ENCODE measurements at regions not wholly inside any gene's neighbourhood (a gene's known extent, or its start where the extent isn't known, plus 50 kb on each side); places are given as distances from the start of the nearest gene placed in this dataset.

DNA sequence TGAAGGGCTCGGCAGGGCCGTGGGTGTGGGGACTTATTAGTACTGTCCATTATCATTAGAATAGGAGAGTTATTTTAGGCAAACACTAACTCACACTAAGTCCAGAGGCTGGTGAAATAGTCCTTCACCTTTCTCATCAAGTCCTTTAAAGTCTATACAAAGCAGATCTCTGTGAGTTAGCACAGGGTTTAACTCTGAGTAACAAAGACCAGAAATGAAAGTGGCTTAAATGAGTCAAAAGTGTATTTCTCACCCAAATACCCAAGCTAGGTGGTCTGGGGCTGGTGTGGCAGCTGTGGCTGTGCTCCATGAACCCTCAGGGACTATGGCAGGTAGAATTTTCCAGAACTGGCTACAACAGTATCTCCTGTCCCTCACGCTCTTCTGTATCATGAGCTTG is 263.2 kb downstream of the BCOR start:
- DNase-seq (ENCODE audit: low read depth): no peak
- TF ChIP-seq, protein P1, sequence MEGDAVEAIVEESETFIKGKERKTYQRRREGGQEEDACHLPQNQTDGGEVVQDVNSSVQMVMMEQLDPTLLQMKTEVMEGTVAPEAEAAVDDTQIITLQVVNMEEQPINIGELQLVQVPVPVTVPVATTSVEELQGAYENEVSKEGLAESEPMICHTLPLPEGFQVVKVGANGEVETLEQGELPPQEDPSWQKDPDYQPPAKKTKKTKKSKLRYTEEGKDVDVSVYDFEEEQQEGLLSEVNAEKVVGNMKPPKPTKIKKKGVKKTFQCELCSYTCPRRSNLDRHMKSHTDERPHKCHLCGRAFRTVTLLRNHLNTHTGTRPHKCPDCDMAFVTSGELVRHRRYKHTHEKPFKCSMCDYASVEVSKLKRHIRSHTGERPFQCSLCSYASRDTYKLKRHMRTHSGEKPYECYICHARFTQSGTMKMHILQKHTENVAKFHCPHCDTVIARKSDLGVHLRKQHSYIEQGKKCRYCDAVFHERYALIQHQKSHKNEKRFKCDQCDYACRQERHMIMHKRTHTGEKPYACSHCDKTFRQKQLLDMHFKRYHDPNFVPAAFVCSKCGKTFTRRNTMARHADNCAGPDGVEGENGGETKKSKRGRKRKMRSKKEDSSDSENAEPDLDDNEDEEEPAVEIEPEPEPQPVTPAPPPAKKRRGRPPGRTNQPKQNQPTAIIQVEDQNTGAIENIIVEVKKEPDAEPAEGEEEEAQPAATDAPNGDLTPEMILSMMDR (IDR thresholded peaks at IDR 0.05; ENCODE audit: insufficient read depth, low read length, poor library complexity, severe bottlenecking): no peak
- no peaks in the 10 kb centered on the region for H3K27me3 ChIP-seq (ENCODE audit: control insufficient read depth, insufficient read depth, low read length)
- H3K36me3 ChIP-seq (ENCODE audit: control insufficient read depth, insufficient read depth, low read length): no peaks in the 10 kb centered on the region
- H3K4me3 ChIP-seq (ENCODE audit: low read depth, low read length): no peak overlapping the region

DNA sequence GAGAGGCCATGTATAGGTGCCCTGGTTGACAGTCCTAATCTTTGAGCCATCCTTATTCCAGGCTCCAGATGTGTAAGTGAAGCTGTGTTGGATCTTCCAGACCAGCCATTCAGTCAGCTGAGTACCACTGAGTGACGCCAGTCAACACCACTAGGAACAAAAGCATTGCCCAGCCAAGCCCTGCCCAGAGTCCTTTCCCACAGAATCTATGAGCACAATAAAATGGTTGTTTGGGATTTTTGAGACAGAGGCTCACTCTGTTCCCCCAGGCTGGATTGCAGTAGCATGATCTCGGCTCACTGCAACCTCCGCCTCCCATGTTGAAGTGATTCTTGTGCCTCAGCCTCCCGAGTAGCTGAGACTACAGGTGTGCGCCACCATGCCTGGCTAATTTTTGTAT is 262.5 kb downstream of the BCOR start:
- H3K27me3 ChIP-seq (ENCODE audit: control insufficient read depth, insufficient read depth, low read length): no peaks in the 10 kb centered on the region
- no peak for DNase-seq (ENCODE audit: low read depth)
- no peaks in the 10 kb centered on the region for H3K36me3 ChIP-seq (ENCODE audit: control insufficient read depth, insufficient read depth, low read length)
- H3K4me3 ChIP-seq (ENCODE audit: low read depth, low read length): no peak overlapping the region
- TF ChIP-seq, protein P1 (IDR thresholded peaks at IDR 0.05; ENCODE audit: insufficient read depth, low read length, poor library complexity, severe bottlenecking): no peak

DNA sequence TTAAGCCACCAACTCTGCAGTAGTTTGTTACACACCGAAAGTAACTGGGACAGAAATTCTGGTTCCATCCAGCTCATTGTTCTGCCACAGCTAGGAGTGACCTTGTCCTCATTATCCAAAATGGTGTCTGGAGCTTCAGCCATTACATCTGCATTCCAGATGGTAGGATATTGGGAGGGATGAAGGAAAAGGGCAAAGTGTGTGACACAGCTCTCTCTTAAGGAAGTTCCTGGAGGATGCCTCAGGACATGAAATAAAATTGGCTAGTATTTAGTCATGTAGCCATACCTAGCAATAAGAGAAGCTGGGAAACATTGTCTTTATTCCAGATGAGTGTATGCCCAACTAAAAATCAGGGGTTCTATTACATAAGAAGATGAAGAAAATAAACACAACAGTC is 262.0 kb downstream of the BCOR start:
- no peak for DNase-seq (ENCODE audit: low read depth)
- no peaks in the 10 kb centered on the region for H3K27me3 ChIP-seq (ENCODE audit: control insufficient read depth, insufficient read depth, low read length)
- TF ChIP-seq, protein P1 (IDR thresholded peaks at IDR 0.05; ENCODE audit: insufficient read depth, low read length, poor library complexity, severe bottlenecking): no peak
- no peaks in the 10 kb centered on the region for H3K36me3 ChIP-seq (ENCODE audit: control insufficient read depth, insufficient read depth, low read length)
- no peak overlapping the region for H3K4me3 ChIP-seq (ENCODE audit: low read depth, low read length)

DNA sequence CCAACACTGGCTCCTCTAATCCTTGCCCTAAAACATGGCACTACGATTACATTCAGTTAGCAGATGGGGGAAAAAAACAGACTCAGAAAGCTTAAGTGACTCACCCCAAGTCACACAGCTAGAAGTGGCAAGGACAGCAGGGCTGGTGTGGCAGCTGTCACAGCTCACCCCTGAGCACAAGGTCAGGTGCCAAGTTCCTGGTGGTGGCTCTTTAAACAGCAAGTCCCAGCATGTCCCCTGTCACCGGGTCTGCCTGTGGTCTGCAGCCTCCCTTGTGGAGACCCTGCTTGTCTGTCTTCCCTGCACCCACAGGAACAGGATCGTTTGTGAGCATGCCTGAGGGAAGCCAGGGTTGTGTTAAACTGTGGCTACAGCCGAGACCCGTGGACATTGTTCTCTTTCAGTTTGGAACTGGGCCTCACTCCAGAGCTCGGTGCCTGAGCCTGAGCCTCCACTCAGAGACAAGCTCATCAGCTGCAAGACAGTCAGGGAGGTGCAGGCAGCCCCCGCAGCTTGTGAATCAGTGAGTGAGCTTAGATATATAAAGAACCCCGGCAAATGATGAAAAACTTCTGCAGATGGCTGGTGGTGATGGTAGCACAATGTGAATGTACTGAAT is 260.8 kb downstream of the BCOR start:
- Histone ChIP-seq H3K36me3 (ENCODE audit: control insufficient read depth, insufficient read depth, low read length) (no peaks in the 10 kb centered on the region), H3K4me3 (ENCODE audit: low read depth, low read length) (no peak overlapping the region), H3K27me3 (ENCODE audit: control insufficient read depth, insufficient read depth, low read length) (peaks cover 2% of the 10 kb centered on the region)
- TF ChIP-seq, protein P1 (IDR thresholded peaks at IDR 0.05; ENCODE audit: insufficient read depth, low read length, poor library complexity, severe bottlenecking): no peak
- no peak for DNase-seq (ENCODE audit: low read depth)

DNA sequence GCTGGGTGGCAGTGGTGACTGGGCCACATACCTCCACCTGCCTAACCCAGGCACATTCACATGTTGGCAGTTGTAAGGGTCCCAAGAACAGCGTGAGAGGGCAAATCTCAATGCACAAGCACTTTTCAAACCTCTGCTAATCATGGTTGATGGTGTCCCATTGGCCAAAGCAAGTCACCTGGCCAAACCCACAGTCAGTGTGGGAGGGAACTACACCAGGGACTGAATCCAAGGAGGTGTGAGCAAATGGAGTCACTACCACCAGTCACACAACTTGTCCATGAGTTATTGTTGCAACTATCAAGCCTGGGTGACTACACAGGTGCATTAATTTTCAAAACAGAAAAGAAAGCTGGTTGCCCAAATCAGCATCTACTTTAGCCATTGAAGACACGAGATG is 260.1 kb downstream of the BCOR start:
- no peak overlapping the region for H3K4me3 ChIP-seq (ENCODE audit: low read depth, low read length)
- peaks cover 2% of the 10 kb centered on the region for H3K27me3 ChIP-seq (ENCODE audit: control insufficient read depth, insufficient read depth, low read length)
- DNase-seq (ENCODE audit: low read depth): no peak
- H3K36me3 ChIP-seq (ENCODE audit: control insufficient read depth, insufficient read depth, low read length): no peaks in the 10 kb centered on the region
- TF ChIP-seq, protein P1 (IDR thresholded peaks at IDR 0.05; ENCODE audit: insufficient read depth, low read length, poor library complexity, severe bottlenecking): no peak

DNA sequence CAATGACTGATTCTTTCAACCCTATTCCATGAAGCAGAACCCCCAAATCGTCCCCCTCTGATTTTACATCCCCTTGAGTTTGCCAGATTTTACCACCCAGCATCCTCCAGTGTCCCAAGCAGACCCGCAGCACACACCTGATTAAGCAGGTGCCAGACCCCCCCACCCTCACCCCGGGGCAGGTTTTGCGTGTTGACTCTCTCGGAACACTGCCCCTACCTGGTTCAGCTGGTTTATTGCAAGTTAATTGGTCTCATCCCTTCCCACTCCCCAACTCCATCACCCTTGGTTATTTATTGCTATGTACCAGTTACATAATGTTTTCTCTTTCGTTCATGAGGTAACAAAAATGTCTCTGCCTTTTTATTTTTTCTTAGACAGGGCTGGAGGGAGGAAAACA is 258.4 kb downstream of the BCOR start:
- Histone ChIP-seq H3K4me3 (ENCODE audit: low read depth, low read length) (no peak overlapping the region), H3K27me3 (ENCODE audit: control insufficient read depth, insufficient read depth, low read length) (peaks cover 2% of the 10 kb centered on the region), H3K36me3 (ENCODE audit: control insufficient read depth, insufficient read depth, low read length) (no peaks in the 10 kb centered on the region)
- no peak for DNase-seq (ENCODE audit: low read depth)
- TF ChIP-seq, protein P1 (IDR thresholded peaks at IDR 0.05; ENCODE audit: insufficient read depth, low read length, poor library complexity, severe bottlenecking): no peak
